ENCODE measurements at regions not wholly inside any gene's neighbourhood (a gene's known extent, or its start where the extent isn't known, plus 50 kb on each side); places are given as distances from the start of the nearest gene placed in this dataset.

- no peak for TF ChIP-seq CTCF (IDR thresholded peaks at IDR 0.05; ENCODE audit: low read length)
- TF ChIP-seq EZH2 (optimal IDR thresholded peaks at IDR 0.05; ENCODE audit: low read depth, low read length) = no peak
- no peak for TF ChIP-seq EZH2phosphoT487 (IDR thresholded peaks at IDR 0.05; ENCODE audit: low read length)
Measured at GRCh38 chr13:67950603-67951002, 720.5 kb upstream of the PCDH9 start.
